ENCODE measurements at regions not wholly inside any gene's neighbourhood (a gene's known extent, or its start where the extent isn't known, plus 50 kb on each side); places are given as distances from the start of the nearest gene placed in this dataset.
"Not testable (repeated sequence)": the region's sequence is repeated elsewhere in the genome, so short reads cannot be mapped to it uniquely, and the experiment has no call there.

DNA sequence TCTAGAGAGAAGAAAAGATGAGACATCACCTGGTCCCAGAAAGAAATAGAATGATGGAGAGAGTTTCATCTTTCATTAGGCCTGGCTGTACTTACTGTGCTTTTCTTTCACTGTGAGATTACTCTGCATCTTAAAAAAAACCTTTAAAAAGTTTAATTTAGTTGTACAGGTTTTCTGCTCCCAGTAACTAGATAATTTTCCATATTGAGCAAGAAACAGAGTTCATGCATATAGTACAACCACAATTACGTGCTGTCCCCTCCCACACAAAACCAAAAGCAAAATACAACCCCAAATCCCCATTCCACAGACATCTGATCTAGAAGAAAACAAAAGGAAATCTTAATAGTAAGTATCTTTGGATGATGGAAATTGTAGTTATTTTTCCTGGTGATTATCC lies 371.2 kb downstream of the SH2D1A start:
- DNase-seq (ENCODE audit: low spot score): no peak

DNA sequence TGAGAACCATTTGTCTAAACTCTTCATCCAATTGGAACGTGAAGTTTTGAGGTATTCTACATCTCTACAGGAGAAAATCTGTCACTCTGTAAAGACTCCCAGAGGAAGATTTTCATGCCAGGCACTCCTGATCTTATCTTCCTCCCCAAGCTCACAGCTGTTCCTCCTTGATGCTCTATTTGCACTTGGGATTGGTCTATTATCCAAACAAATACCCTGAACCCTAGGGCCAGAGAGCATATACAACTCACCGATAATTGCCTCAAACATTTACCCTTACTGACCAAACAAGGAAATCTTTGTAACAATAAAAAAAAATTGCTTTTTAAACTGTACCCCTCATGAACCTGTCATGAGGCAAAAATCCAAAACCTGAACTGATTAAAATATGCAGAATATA lies 372.7 kb downstream of the SH2D1A start:
- DNase-seq (ENCODE audit: low spot score): no peak

DNA sequence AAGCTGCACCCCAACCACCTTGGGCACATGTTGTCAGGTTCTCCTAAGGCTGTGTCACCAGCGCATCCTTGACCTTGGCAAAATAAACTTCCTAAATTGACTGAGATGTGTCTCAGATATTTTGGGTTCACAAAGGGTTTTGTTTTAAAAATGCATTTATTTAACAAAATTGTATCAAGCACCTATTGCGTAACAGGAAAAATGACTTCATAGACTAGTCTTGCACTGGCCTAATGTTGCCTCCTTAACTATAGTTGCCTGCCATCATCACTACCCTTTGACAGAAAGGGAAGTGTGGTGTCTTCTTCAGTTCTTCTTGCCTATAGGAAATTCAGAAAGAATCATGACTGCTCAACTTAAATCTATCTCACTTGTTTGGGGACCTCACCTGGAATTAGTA lies 374.2 kb downstream of the SH2D1A start:
- DNase-seq (ENCODE audit: low spot score): no peak

DNA sequence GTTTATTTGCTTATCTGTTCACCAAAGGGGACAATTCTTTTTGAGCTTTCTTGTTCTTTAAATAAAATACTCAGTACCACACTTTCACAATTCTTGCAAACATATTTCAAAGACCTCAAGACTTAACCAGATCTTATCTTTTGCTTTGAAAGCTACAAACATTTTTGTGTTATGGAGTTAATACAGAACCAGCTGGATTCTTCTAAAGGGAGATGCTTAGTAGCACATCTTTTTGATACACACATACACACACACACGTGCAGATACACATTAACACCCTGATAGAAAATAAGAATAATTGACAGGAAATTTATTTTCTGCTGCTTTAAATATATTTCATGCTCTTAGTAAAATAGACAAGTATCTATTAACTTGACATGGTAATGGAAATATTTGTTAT lies 379.1 kb downstream of the SH2D1A start:
- no peak for DNase-seq (ENCODE audit: low spot score)

DNA sequence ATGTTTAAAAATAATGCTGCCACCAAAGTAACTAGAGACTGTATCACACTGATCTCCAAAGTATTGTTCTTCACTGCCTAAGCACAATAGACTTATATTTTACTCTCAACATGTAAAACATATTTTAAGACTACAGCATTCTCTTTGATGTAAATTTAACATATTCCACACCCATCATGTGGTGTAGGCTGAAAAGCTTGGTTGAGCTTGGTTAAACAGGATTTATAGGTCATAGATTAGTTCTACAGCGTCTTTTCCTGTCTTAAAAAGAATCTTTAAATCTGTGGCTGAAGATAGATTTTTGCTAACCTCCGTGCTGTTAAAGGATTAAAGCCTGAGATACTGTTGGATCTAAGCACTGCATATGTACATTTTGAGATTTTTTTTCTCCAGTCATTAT lies 379.9 kb downstream of the SH2D1A start:
- DNase-seq (ENCODE audit: low spot score): no peak

DNA sequence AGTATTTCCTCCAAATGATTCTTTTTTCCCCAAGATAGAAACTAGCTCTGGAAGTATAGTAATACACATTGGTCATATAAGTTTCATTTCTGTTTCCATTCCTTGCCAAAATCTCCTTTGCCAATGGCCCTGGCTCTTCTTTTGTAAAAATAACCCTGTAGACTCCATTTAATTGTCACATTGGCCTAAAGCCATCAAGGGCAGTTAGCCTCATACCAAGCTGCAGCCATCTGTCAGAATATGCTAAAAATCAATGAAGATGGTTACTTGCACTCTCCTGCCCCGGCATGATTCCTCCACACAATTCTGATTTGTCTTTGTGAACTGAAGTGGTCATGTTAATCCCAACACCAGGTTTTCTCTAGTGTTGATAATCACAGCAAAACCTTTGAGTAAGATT lies 380.5 kb downstream of the SH2D1A start:
- no peak for DNase-seq (ENCODE audit: low spot score)

DNA sequence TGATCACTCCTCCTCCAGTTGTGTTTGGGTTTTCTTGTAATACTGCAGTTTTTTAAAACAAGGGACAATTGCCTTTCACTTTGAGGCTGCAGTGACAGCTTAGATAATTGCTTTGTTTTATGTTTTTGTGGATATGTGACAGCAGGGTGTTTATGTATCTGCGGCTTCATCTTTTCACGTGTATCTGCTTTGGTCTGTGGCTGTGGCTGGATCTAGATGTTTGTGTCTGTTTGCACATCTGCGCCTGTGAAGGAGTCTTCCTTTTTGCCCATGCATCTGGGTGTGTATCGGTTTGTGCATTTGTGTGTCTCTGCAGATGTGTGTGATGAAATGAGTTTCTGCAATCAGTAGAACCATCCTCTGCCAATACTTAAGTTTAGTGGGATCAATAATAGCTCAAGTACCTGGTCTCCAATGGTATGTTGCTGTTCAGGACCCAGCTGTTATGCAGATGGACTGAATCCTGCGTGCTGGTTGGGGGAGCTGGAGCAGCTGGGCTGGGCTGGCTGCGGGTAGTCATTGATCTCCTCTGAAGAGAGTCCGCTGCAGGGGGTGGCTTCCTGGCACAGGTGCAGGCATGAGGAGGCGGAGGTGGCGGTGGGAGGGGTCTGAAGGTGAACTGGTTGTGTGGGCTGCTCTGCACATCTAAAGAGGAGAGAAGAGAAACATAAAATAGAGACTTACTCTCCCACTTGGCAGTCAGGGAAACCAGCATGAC lies 390.3 kb downstream of the SH2D1A start:
- DNase-seq (ENCODE audit: low spot score): no peak

DNA sequence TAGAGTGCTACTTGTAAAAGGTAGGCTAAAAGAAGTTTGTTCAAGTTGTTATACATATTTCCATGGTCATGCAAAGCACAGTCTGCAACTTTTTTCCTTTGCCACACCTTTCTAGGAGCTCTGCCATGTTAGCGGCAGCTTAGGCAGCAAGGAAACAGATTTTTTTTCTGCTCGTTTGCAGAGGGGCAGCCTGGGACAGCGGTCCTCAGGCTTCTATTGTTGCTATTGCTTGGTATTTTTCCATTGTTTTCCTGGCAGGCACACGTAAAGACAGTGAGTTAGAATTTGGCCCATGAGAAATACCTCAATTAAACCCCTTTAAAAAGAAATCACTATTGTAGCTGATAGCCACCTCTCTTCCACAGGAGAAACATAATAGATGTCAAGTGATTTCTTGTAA lies 391.4 kb downstream of the SH2D1A start:
- no peak for DNase-seq (ENCODE audit: low spot score)

DNA sequence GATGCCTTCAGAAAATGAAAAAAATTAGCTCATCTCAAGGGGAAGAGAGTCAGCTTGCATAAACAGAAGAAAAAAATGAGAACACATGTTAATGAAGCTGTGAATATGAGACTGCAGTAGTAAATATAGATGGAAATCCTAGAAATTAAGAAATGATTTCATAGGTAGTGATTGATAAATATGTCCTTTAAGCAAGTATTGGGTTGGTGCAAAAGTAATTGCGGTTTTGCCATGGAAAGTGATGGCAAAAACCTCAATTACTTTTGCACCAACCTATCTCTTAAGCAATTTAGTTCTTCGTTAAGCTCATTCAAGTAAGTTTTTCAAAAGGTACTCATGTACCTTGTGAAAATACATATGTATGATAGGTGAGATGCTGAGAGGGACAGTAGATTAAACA lies 400.9 kb downstream of the SH2D1A start:
- no peak for DNase-seq (ENCODE audit: low spot score)

DNA sequence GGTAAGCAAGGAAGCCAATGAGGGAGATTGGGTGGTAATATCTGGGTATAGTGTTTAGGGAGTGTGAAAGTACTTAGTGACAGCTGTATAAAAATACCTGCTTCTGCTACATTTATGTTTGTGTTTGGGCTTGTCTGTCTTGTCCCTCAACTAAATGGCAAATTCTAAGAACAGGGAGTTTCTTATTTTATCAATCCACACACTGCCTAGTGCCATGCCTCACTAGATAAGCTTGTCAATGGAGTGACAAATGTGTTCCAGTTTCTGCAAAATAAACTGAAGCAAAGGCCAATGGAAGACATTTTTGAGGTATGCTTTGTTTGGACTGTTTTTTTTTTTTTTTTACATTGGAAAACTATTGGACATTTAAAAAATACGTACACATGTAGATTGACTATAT lies 418.0 kb downstream of the SH2D1A start:
- no peak for DNase-seq (ENCODE audit: low spot score)

DNA sequence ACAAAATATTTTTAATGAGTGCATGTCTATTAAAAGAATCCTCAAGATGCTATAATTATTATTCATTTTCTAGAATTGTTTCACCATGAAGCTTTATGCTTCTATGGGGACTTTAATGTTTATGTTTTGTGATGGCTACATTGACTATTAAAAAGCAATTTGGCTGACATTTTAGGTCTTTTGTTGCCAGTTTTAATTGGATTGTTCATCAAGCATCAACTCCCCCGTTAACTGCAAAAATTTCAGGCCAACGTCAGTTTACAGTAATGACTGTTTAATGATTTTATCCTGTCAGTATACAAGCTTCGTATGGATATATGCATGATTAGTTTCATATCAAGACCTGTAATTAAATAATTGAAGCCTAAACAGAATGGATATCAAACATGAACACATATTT lies 422.8 kb downstream of the SH2D1A start:
- DNase-seq (ENCODE audit: low spot score): no peak

DNA sequence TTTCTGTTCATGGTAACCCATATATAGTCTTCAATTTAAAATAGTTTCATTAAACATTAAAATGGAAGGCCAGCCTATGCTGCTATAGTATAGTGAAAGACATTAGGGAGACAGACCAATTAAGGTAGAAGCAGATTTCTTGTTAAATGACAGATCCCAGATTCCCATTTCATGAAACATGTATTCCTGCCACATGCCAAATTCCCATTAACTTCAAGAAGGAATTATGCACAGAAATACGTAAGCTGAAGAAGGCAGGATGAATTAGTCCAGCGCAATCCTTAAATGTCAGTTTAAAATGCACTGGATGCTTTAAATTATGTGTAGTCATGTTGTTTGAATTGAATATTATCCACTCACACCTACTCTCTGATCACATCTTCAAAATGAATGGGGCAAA lies 424.9 kb downstream of the SH2D1A start:
- DNase-seq (ENCODE audit: low spot score): no peak

DNA sequence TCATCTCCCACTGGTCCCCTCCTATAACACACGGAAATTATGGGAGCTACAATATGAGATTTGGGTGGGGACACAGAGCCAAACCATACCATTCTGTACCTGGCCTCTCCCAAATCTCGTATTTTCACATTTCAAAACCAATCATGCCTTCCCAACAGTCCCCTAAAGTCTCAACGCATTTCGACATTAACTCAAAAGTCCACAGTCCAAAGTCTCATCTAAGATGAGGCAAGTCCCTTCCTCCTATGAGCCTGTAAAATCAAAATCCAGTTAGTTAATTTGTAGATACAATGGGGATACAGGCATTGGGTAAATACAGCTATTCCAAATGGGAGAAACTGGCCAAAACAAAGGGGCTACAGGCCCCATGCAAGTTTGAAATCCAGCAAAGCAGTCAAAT lies 441.9 kb downstream of the SH2D1A start:
- not testable (repeated sequence) for DNase-seq (ENCODE audit: low spot score)

DNA sequence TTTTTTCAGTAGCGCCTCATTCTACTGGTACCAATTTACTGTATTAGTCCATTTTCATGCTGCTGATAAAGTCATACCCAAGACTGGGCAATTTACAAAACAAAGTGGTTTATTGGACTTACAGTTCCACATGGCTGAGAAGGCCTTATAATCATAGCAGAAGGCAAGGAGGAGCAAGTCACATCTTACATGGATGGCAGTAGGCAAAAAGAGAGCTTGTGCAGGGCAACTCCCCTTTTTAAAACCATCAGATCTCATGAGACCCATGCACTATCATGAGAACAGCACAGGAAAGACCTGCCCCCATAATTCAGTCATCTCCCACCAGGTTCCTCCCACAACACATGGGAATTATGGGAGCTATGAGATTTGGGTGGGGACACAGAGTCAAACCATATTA lies 443.5 kb downstream of the SH2D1A start:
- not testable (repeated sequence) for DNase-seq (ENCODE audit: low spot score)

DNA sequence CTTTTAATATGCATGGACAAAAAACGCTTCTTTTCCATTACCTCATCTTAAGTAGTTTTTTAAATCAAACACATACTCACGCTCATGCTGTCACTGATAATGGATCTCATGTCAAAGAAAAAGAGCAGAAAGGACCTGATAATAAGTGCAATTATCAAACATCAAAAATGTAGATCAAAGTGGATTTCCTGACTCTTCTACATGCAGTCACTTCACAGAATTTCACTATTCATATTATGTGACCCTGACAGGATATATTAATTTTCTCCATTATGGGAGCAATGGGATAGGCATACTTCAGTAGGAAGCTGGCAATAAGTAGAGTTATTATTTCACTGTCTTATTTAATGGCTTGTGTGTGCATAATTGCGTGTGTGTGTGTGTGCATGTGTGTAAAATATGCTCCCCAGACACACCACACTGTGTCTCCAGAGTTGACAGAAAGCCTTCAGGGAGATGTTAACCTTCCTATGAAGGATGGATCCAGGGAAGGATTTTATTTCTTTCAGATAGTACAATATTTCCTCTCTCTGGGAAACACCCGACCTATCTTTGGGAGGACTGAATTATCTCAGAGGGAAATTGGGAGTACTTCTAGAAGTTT lies 445.2 kb downstream of the SH2D1A start:
- no peak for DNase-seq (ENCODE audit: low spot score)

DNA sequence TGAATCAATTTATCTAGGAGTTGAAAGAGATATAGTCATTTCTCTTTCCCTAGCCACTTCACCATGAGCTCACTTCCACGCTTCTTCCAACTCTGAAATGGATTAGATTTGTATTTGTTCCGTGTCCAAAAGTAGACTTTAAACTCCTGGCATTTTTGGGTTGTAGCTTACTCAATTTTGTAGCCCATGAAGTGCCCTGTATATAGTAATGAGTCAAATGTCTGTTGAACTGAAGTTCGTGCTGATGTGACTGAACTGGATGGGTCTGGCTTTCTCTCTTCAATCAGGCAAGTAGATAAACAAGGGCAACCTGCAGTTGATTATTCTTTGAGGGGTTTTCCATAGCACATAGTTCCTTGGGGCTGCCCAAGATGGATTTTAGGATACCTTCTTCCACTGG lies 450.6 kb downstream of the SH2D1A start:
- DNase-seq (ENCODE audit: low spot score): no peak

DNA sequence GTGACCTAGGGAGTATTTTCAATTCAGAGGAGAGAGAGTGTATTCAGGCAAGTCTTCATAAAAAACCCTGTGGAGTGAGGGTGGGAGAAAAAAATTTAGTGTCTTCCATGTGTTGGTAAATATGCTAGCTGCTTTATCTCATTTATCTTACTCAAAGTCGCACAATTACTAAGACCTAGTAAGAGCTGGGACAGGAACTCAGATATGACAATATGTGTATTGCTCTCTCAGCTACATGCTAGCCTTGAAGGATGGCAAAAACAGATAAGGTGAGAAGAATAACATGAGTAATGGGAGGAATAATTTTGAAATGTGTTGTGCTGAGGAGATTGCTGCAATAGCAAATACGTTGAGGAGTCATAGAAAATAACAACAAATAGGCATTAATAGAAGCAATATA lies 458.6 kb downstream of the SH2D1A start:
- no peak for DNase-seq (ENCODE audit: low spot score)

DNA sequence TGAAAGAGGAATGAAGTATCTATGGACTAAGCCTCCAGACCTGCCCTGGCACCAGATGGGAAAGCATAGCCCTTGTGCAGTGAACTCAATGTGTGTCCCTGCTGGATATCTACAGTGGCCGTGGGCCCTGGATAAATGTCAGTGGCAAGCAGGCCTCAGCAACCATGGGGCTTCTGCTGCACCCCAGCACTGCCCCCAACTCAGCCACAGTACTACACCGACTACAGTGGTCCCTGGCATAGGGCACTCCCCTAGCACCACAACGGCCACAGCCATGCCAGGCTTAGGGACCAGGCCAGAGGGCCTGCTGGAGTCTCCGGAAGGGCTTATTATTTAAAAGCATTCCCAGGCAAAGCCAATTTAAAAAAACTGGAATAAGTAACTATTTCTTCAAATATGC lies 459.1 kb downstream of the SH2D1A start:
- no peak for DNase-seq (ENCODE audit: low spot score)

DNA sequence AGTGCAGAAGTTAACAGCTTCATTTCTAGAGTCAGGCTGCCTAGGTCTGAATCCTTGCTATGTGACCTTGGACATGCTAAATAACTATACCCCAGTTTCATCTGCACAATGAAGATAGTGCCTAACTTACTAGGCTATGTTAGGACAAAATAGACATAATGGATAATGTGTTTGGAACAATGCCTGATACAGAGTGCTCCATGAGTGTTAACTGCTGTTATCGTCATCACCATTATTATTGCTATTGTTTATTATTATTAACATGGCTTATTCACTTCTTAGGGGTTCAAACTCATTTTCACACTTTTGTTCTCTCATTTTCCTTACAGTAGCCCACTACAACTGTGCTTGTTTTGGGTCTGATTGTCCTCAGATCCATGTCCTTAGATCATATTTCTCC lies 467.7 kb downstream of the SH2D1A start:
- DNase-seq (ENCODE audit: low spot score): no peak

DNA sequence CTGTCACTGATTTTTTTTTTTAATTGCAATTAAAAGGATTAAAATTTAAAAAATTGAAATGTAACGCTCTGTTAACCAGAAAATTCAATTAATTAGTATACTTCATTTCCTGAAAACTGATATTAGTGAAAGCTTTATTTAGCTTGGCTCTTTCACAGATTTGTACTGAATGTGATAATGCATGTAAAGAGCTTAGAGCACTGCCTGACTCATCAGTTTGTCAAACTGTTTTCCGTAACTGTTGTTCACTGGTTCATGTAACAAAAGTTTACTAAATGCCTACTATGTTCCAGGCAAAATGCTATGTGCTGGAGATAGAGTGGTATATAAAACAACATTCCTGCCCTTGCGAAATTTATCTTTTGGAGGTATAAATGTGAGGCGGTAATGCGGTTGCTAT lies 471.7 kb downstream of the SH2D1A start:
- DNase-seq (ENCODE audit: low spot score): no peak

DNA sequence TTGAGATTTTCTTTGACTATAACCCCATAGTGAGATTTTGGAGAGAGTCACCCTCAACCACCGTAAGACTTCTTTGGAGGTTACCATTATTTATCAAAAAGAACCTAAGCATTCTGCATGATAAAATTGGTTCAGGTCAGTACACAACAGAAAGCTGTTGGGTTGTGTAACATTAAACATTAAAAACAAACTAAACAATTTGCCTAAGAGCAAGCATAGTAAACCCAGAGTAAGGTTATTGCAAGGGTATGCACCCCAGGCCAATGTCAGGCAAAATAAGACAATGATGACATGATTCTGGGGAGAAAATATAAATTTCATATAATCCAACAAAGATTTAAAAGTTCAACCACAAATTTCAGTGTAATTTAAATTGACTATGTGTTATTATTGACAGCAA lies 472.4 kb downstream of the SH2D1A start:
- DNase-seq (ENCODE audit: low spot score): no peak

DNA sequence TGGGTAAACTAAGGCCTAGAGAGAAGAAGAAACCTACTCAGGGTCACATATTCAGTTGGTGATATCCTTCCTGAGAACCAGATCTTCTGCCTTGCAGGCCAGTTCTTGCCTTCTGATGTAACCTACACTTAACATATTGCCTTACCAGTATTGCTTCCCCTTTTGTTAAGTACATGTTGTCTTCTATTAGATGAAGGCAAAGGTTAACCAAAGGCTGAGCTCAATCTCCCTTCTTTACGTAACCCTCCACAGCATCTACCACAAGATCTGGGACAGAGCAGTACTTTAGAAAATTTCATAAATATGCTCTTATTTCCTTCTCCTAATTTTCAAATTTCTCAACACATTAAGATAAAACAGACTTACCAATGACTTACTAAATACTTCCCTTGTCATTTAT lies 474.4 kb downstream of the SH2D1A start:
- DNase-seq (ENCODE audit: low spot score): no peak

DNA sequence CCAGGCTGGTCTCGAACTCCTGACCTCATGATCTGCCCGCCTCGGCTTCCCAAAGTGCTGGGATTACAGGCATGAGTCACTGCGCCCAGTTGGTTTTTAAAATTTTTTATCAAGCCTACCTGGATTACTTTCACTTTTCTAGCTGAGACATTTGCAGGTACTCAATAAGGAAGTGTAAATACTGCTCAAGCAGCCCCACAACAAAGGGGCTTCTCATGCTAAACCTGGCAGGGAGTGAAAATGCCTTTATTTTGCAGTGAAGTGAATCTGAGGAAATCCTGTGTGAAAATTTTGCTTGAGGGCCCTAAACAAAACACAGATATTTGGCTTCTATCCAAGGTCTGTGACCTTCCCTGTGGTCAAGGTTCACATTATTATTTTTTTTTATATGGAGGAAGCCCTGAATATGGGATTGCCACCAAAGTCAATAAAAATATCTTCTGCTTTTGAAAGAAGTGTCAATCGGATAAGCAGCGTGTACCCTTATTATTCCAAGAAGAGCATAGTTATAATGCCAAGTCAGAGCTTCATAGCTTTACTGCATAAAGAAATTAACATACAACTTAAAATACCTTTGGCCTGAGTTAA lies 481.0 kb downstream of the SH2D1A start:
- no peak for DNase-seq (ENCODE audit: low spot score)

DNA sequence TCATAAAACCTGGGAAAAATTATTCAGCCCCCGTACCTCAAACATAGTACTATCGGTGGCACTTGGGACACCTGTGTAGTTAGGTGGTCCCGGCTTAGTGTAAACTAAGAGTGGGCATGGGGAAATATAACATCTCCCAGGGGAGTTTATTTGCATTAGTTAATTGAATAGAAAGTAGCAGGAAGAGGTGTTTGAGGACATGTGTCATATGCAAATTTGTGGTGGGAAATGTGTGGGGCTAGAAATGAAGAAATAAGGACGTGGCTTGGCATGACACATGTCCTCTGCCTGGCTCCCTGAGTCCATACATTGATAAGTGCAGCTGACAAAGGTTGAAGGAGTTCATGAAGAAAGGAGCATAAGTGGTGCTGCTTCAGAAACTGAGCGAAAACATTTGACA lies 483.6 kb downstream of the SH2D1A start:
- no peak for DNase-seq (ENCODE audit: low spot score)

All from COLO829 (cell line).